BJ (cell line): ENCODE measurements at regions not wholly inside any gene's neighbourhood (a gene's known extent, or its start where the extent isn't known, plus 50 kb on each side); places are given as distances from the start of the nearest gene placed in this dataset.

Source experiments
- CTCF ChIA-PET: fragments of 350-600 bp; formaldehyde crosslinking; extraction: SDS; loops from one replicate; lab custom pipeline; 2021; ENCODE audit warnings: antibody characterized with exemption, inconsistent platforms; lab: Yijun Ruan, JAX
- POLR2A ChIA-PET: fragments of 300-600 bp; sonication (Branson Sonifier 250); formaldehyde crosslinking; extraction: SDS; loops from one replicate; lab custom pipeline; 2021; ENCODE audit warnings: antibody characterized with exemption; lab: Charles Lee
- DNase-seq: peaks from one replicate; pipeline ENCODE4 v3.0.0-alpha.2; 2011; ENCODE audit warnings: low read depth
- H3K27me3 ChIP-seq: 2 replicates; pipeline ENCODE4 v1.6.0; 2011; ENCODE audit warnings: low read length; ENCODE audit not compliant: control insufficient read depth, insufficient read depth
- H3K36me3 ChIP-seq: 2 replicates; pipeline ENCODE4 v1.5.1; 2011; ENCODE audit warnings: low read length; ENCODE audit not compliant: control insufficient read depth, insufficient read depth
- H3K4me3 ChIP-seq: 2 replicates; pipeline ENCODE4 v1.5.1; 2011; ENCODE audit warnings: low read depth, mild to moderate bottlenecking, control low read depth, low read length
- CTCF ChIP-seq: IDR thresholded peaks from 2 replicates; pipeline ENCODE4 v1.5.1; 2011; ENCODE audit warnings: low read depth, mild to moderate bottlenecking, control low read depth, inconsistent platforms, low read length, moderate library complexity; ENCODE audit not compliant: insufficient read depth

- TF ChIP-seq CTCF = no peak
- H3K27me3 ChIP-seq = peaks cover 1% of the 10 kb centered on the region; the same call in 1 of the 2 replicates
- POLR2A ChIA-PET = no interaction called here
- H3K4me3 ChIP-seq = no peak overlapping the region
- DNase-seq = no peak
- no peaks in the 10 kb centered on the region for H3K36me3 ChIP-seq
- CTCF ChIA-PET = no interaction called here
Measured at GRCh38 chr2:118687698-118688097, 159.8 kb downstream of the EN1 start.

GRCh38 chr2:118687192-118687591, 160.3 kb downstream of the EN1 start:
- POLR2A ChIA-PET = no interaction called here
- no peak for TF ChIP-seq CTCF
- Histone ChIP-seq H3K4me3 (no peak overlapping the region), H3K27me3 (peaks cover 1% of the 10 kb centered on the region; the same call in 1 of the 2 replicates), H3K36me3 (no peaks in the 10 kb centered on the region)
- no peak for DNase-seq
- CTCF ChIA-PET = no interaction called here

- CTCF ChIA-PET = no interaction called here
- POLR2A ChIA-PET = no interaction called here
- DNase-seq = no peak
Measured at GRCh38 chr2:118686346-118686745, 161.1 kb downstream of the EN1 start.

GRCh38 chr2:118683460-118683859, 164.0 kb downstream of the EN1 start:
- no peak for DNase-seq
- Histone ChIP-seq H3K27me3 (no peaks in the 10 kb centered on the region; the same call in 1 of the 2 replicates), H3K36me3 (no peaks in the 10 kb centered on the region), H3K4me3 (no peak overlapping the region)
- ChIA-PET CTCF (no interaction called here), POLR2A (no interaction called here)
- TF ChIP-seq CTCF = no peak

More at GRCh38 chr2:118686346-118686745, 161.1 kb downstream of the EN1 start:
- TF ChIP-seq CTCF = no peak
- Histone ChIP-seq H3K36me3 (no peaks in the 10 kb centered on the region), H3K4me3 (no peak overlapping the region), H3K27me3 (peaks cover 1% of the 10 kb centered on the region; the same call in 1 of the 2 replicates)

GRCh38 chr2:118678985-118679384, 168.5 kb downstream of the EN1 start:
- POLR2A ChIA-PET = no interaction called here
- no peak overlapping the region for H3K4me3 ChIP-seq
- no peak for DNase-seq
- no peaks in the 10 kb centered on the region for H3K27me3 ChIP-seq
- H3K36me3 ChIP-seq = no peaks in the 10 kb centered on the region
- CTCF ChIA-PET = no interaction called here
- TF ChIP-seq CTCF = no peak
